Heart left ventricle (tissue), 16 donors: ENCODE measurements at regions not wholly inside any gene's neighbourhood (a gene's known extent, or its start where the extent isn't known, plus 50 kb on each side); places are given as distances from the start of the nearest gene placed in this dataset.
"Not testable (repeated sequence)": the region's sequence is repeated elsewhere in the genome, so short reads cannot be mapped to it uniquely, and the experiment has no call there.

Experiments
- ATAC-seq, 4 donors: fragments of 200-7000 bp; cut with Tn5 transposase; one replicate each; pipeline ENCODE4 v1.9.1; 2020 to 2022; ENCODE audit warnings: moderate library complexity in 4 of 4, mild to moderate bottlenecking in 3 of 4, moderate number of reproducible peaks in 1 of 4
- DNase-seq, 5 donors: peaks; one replicate each; pipeline ENCODE4 v3.0.0-alpha.2; 2020
- H3K27ac ChIP-seq, 12 donors: fragments of 200-600 bp; sonication (generic) in 4 of 12; one replicate each; pipeline versions ENCODE4 v1.5.0 to v1.8.0; 2016 to 2022; ENCODE audit warnings: mild to moderate bottlenecking in 2 of 12
- H3K27me3 ChIP-seq, 9 donors: fragments of 200-600 bp; sonication (generic) in 2 of 9; one replicate each; pipeline versions ENCODE4 v1.5.1 to v1.8.0; 2016 to 2022; ENCODE audit warnings: mild to moderate bottlenecking in 3 of 9
- H3K36me3 ChIP-seq, 9 donors: fragments of 200-600 bp; sonication (generic) in 2 of 9; one replicate each; pipeline versions ENCODE4 v1.5.0 to v1.8.0; 2018 to 2022; ENCODE audit warnings: mild to moderate bottlenecking in 2 of 9
- H3K4me1 ChIP-seq, 12 donors: fragments of 200-600 bp; sonication (generic) in 4 of 12; one replicate each; pipeline versions ENCODE4 v1.5.0 to v1.8.0; 2016 to 2022; ENCODE audit warnings: mild to moderate bottlenecking in 3 of 12
- H3K4me3 ChIP-seq, 12 donors: fragments of 200-600 bp; sonication (generic) in 4 of 12; one replicate each; pipeline versions ENCODE4 v1.5.0 to v1.8.0; 2017 to 2022; ENCODE audit warnings: mild to moderate bottlenecking in 9 of 12, moderate library complexity in 4 of 12
- H3K9me3 ChIP-seq, 12 donors: fragments of 200-600 bp; sonication (generic) in 4 of 12; one replicate each; pipeline versions ENCODE4 v1.5.0 to v1.8.0; 2016 to 2022; ENCODE audit warnings: mild to moderate bottlenecking in 1 of 12
- CTCF ChIP-seq, 12 donors: fragments of 200-600 bp; sonication (generic) in 4 of 12; IDR thresholded peaks; one replicate each; pipeline versions ENCODE4 v1.5.0 to v1.8.0; 2018 to 2022; ENCODE audit warnings: antibody characterized with exemption in 12 of 12, mild to moderate bottlenecking in 5 of 12
- POLR2A ChIP-seq, 2 donors: fragments of 450-650 bp; IDR thresholded peaks; one replicate each; pipeline ENCODE4 v1.6.1; 2017; ENCODE audit warnings: antibody characterized with exemption in 2 of 2, mild to moderate bottlenecking in 2 of 2, moderate library complexity in 2 of 2
- WGBS, 4 donors: extraction: QIAGEN DNeasy Blood & Tissue Kit in 2 of 4; methylation state at CpG; one replicate each; pipeline versions ENCODE4 v1.1.5 to v1.1.7; 2013 to 2018; 5-methylcytosine and 5-hydroxymethylcytosine counted together
- intact Hi-C, 10 donors: fragments of 100-400 bp; cut with DNase I; formaldehyde crosslinking; loops; one replicate each; pipeline versions ENCODE4 v1.11.1 to v1.14.2; 2022
- donor health status: ischemic (EF 13 %, LVEDD 7.1; RV severe dilation, severe dysfunction).
- donor health status: healthy with polysubstance abuse.
- donor health status: DM: no; HTN: yes; CAD: no.
- donor health status: DM: no; HTN: no; CAD: no.
- donor health status: ischemic (EF 25% LVEDD 6.9; RV normal size, moderate dysfunction).
- donor health status: ischemic (EF 25% LVEDD 5.7; RV mildly dilated, moderate dysfunction).
- donor health status: healthy.
- donor health status: DM: yes; HTN: yes; CAD: no.
- donor health status: ischemic (EF 35%, LVEDD 5.7; RV mildly dilated, moderate dysfunction).
- donor health status: nonischemic (EF 11% LVEDD 7.7; RV severe dilation, severe dysfunction).
- donor health status: DM: yes; HTN: yes; CAD: no.
- donor health status: PGD.
- donor health status: ischemic (EF 29% LVEDD 5.4; RV normal size, mild dysfunction).
- donor health status: nonischemic (EF 23%, LVEDD 6.1; RV moderate dilation, normal function).

GRCh38 chr7:148500978-148501377, 89.6 kb upstream of the C7orf33 start:
- Histone ChIP-seq H3K4me3 (no peak overlapping the region), H3K27me3 (peaks cover 0 to 21% (median 4%) of the 10 kb centered on the region in 9 donors), H3K4me1 (no peaks in the 10 kb centered on the region), H3K36me3 (no peaks in the 10 kb centered on the region), H3K27ac (no peak overlapping the region), H3K9me3 (no peaks in the 10 kb centered on the region)
- TF ChIP-seq CTCF (IDR thresholded peaks at IDR 0.05) (no peak), POLR2A (IDR thresholded peaks at IDR 0.05) (no peak)
- 55 to 59% (median 55%) methylated on average over 9 of the region's 9 CpGs for WGBS, 4 donors
- ATAC-seq (no peak), DNase-seq (no peak)
- intact Hi-C loops: loop anchor here in 6 of 10 donors (5.0 kb wide), 3 partner anchors 76 to 466 kb away; no protein-coding TSS in a partner anchor

- Histone ChIP-seq H3K4me3 (no peak overlapping the region), H3K36me3 (no peaks in the 10 kb centered on the region), H3K9me3 (no peaks in the 10 kb centered on the region), H3K4me1 (no peaks in the 10 kb centered on the region), H3K27me3 (peaks cover 0 to 21% (median 4%) of the 10 kb centered on the region in 9 donors), H3K27ac (no peak overlapping the region)
- WGBS, 4 donors: 33 to 37% (median 35%) methylated on average over 3 of the region's 3 CpGs
- TF ChIP-seq POLR2A (IDR thresholded peaks at IDR 0.05): no peak
- TF ChIP-seq CTCF (IDR thresholded peaks at IDR 0.05): peak; percentile 66 to 86 (median 79)
- ATAC-seq (no peak), DNase-seq (no peak)
- intact Hi-C loops: loop anchor here (2.0 to 5.0 kb wide), 5 partner anchors 73 to 463 kb away; no protein-coding TSS in a partner anchor
Measured at GRCh38 chr7:148503900-148504487, 86.6 kb upstream of the C7orf33 start.

GRCh38 chr7:148505645-148506375, 84.8 kb upstream of the C7orf33 start:
- Histone ChIP-seq H3K27ac (no peak overlapping the region), H3K4me1 (no peaks in the 10 kb centered on the region), H3K4me3 (no peak overlapping the region), H3K27me3 (peaks cover 0 to 6% (median under 1%) of the 10 kb centered on the region in 9 donors), H3K36me3 (no peaks in the 10 kb centered on the region), H3K9me3 (no peaks in the 10 kb centered on the region)
- ATAC-seq: no peak
- WGBS, 4 donors: 56 to 70% (median 60%) methylated on average over 7 of the region's 7 CpGs
- no peak for DNase-seq
- TF ChIP-seq POLR2A (IDR thresholded peaks at IDR 0.05) (no peak), CTCF (IDR thresholded peaks at IDR 0.05) (no peak)
- intact Hi-C loops: loop anchor here in 5 of 10 donors (2.0 kb wide), 2 partner anchors 455 to 457 kb away; no protein-coding TSS in a partner anchor

GRCh38 chr7:148507064-148507573, 83.4 kb upstream of the C7orf33 start:
- intact Hi-C loops, H3K4me1 ChIP-seq, H3K36me3 ChIP-seq, ATAC-seq, H3K9me3 ChIP-seq, DNase-seq, H3K27ac ChIP-seq, H3K4me3 ChIP-seq, H3K27me3 ChIP-seq: not testable (repeated sequence)
- WGBS, 4 donors: 86 to 91% (median 91%) methylated on average over 7 of the region's 7 CpGs
